Right renal pelvis (tissue), 4 donors: ENCODE measurements at regions not wholly inside any gene's neighbourhood (a gene's known extent, or its start where the extent isn't known, plus 50 kb on each side); places are given as distances from the start of the nearest gene placed in this dataset.
"Not testable (repeated sequence)": the region's sequence is repeated elsewhere in the genome, so short reads cannot be mapped to it uniquely, and the experiment has no call there.

Experiments used
- DNase-seq, 4 donors: peaks; one replicate each; pipeline ENCODE4 v3.0.0-alpha.2; 2013; ENCODE audit warnings: low read depth in 4 of 4, low spot score in 3 of 4, missing footprints in 1 of 4

DNA sequence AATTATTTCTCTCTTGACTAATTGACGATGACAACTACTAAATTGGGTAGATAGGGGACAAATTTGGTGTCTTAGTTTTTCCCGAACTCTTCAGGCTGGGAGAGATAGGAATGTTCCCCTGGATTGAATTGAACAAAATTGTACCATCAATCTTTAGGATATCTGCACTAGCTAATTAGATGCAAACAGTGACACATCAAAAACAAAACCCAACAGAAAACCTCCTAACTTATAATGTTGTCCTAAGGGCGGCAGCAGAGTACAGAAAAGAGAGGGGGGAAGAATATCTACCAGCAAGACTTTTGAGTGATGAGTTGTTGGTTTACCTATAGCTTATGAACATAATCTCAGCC lies 342.9 kb downstream of the INSIG2 start:
- no peak for DNase-seq

DNA sequence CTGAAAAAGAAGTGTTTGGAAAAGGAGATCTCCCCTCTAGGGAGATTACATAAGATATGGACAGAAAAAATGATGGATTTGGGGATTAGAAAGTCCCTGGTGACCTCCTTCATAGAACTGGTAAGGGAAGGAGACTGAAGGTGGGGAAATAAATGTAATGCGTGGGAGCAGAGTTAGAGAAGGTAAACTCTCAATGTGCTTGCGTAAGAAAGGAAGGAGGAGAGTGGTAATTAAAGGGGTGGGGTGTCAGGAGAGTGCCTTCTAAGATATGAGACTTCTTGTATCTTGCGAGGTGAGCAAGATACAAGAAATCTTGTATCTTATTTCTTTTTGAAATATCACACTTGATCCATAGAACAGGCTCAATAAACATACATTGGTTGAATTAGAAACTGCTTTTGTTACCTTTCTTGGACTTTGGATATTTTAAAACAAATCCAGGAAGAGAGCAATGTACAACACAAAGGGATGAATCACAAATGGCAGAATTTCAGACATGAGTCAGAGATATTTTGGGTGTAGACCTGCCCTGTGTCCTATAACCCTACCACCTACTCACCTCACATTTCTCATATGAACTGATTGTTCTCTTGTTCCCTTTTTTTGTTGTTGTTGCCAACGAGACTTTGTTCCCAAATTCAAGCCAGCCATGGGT lies 342.4 kb downstream of the INSIG2 start:
- DNase-seq: no peak

DNA sequence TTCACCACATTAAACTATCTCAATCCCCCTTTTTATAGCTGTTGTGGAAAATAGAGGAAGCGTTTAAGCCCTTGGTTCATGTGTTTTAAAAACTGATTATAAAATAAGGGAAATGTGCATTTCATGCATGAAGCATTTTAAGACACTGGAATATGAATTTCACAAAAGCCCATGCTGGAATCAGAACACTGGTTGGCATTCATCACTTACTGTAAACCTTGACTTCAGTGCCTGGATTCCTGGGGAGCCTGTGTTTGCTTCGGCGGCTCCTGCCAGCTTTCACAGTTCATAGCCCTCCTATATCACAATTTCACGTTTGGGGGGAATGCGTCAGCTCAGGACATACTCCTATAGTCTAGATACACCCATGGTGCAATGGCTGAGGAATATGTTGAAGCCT lies 336.9 kb downstream of the INSIG2 start:
- DNase-seq: no peak

DNA sequence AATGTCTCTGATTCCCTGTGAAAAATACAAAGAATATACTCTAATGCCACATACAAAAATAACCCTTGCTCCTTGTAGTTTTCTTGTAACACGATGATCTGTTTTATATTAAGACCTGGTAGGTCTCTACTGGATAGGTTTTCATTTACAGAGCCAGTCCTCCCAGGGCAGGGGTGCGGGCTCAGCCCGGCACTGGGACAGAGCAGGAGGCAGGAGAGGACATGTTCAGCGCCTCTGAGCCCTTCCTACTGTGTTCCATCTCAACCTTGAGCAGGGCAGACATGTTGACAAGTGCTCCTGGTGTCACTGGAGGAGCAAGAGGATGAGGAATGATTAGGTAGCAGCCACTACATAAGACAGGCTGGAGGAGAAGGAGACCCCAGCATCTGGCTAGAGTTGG lies 335.5 kb downstream of the INSIG2 start:
- no peak for DNase-seq

DNA sequence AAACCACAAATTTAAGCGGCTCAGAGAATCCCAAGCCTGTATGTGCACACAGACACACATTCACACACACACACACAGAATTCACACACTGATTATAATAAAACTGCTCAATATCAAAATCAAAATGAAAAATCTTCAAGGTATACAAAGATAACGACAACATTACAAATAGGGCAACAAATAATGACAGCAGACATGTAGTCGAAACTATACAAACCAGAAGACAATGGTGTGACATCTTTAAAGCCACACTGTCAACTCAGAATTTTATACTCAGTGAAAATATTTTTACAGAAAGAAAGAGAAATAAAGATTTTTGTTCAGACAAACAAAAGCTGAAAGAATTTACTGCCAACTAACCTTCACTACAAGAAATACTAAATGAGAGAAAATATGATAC lies 333.4 kb downstream of the INSIG2 start:
- no peak for DNase-seq

DNA sequence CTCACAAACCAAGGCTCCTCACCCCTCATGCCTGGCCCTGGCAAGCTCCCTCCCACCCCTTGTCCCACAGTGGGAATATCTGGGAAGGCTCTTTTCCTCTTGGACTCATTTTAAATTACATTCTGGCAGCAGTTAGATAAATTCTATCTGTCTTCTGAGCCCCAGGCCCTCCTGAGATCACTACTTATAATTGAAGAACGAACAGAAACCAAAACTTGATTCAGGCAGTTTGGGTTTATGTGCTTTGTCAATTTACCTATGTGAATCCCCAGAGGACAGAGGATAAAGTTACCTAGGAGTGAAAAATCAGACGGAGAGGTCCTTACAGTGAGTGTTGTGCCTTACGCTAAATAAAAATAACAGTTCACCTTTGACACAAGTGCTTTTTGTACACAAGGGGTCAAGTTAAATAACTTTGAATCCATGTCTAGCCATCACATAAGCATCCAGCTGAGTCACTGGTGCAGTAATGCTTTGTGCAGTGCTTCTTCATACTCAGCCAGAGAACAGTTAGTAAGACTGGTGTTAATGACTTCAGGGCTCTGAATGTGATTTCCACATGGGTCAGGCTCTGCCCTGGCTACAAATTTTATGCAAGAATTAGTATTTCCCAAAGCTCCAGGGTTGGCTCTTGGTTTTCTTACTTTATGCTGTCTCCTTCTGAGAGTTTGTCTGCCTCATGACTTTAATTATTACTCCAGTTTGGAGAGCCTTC lies 329.3 kb downstream of the INSIG2 start:
- no peak for DNase-seq

DNA sequence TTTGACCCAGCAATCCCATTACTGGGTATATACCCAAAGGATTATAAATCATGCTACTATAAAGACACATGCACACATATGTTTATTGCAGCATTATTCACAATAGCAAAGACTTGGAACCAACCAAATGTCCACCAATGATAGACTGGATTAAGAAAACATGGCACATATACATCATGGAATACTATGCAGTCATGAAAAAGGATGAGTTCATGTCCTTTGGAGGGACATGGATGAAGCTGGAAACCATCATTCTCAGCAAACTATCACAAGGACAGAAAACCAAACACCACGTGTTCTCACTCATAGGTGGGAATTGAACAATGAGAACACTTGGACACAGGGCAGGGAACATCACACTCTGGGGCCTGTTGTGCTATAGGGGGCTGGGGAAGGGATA lies 326.9 kb downstream of the INSIG2 start:
- not testable (repeated sequence) for DNase-seq

DNA sequence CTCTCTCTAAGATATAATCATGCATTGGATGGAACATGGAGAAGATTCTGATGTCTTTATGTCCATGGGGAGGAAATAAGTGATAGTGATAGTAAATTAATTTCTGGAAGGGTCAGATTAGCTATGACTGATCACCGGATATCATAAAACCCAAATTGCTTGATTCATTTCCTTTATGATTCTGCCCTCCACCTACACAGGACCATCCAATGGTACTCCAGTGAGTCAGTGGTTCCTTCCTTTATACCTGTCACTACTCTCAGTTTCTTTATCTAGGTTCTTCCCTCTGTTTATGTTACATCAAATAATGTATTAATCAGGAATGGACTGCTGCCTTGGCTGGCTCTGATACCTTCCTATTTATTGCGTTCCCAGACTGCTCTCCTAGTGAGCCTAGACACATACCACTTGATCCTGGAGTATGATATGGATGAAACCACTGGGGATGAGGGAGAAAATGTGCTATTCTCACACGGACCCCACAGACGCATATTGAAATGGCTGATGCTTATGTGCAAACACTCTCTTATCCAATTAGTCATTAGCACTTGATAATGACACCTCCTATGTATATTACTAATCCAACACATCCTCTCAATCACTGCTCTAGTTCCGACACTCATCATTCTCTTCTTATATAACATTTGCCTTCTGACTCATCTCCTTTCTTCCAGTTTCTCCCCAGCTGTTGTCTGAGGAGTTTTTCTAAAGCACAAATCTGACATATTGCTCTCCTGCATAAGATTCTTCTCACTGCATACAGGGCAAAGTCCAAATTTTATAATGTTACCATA lies 315.6 kb downstream of the INSIG2 start:
- DNase-seq: no peak

DNA sequence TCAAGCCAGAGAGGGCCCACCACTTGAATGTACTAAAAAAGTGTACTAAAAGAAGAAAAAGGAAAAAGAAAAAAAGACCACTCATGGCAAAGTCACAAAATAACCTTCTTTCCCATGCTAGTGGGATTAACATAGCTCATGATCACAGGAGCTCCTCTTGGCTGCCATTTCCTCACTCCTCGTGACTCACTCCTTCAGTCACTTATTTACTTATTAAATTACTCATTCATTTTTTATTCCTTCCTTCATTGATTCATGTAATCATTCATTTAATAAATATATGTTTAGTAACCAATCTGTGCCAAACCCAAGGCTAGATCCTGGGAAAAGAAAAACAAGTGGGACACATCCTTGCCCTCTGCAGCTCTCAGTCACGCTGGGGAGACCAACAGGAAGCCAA lies 300.5 kb downstream of the INSIG2 start:
- DNase-seq: no peak

DNA sequence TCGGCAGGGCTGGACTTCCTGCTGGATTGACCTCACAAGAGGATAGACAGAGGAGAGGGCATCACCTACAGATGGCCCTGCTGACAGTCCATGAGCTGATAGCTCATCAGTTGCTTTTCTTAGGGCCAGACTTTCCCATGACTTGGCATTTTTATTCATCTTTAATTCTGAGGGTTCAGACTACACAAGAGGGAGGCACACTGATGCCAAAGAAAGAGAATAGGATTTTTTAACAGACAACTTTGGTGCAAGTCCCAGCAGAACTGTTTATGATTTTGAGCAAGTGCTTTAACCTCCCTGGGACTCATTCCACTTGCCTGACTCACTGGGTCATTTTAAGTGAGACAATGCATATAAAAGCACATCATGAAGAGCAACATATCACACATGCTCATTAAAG lies 299.2 kb downstream of the INSIG2 start:
- DNase-seq: no peak

DNA sequence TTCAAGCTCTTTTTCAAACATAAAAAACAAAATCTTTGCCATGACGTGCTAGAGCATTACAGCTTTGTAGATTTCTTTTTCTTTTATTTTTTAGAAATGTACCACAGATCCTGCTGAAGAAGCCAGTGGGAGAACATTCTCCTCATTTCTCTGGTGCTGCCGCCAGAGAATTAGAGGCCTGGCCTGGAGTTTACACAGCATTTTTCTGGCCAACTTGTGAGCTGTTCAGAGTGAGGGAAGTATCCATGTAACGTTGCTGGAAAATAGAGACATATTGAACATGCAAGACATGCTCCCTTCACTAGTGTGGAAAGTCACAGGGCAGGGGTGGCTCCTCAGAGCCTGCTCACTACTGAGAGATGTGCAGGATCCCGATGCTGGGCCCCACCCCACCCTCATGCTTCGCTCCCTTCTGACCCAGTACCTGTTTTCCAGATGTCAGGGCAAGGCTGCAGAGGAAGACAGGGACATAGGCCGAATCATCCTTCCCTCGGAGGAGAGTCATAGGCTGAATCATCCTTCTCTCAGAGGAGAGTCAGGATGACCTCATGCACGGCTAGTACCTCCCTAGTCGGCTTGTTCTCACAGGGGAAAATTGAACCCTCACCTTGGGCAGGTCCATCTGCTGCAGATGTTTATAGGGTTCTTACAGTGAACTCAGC lies 298.5 kb downstream of the INSIG2 start:
- DNase-seq: no peak

DNA sequence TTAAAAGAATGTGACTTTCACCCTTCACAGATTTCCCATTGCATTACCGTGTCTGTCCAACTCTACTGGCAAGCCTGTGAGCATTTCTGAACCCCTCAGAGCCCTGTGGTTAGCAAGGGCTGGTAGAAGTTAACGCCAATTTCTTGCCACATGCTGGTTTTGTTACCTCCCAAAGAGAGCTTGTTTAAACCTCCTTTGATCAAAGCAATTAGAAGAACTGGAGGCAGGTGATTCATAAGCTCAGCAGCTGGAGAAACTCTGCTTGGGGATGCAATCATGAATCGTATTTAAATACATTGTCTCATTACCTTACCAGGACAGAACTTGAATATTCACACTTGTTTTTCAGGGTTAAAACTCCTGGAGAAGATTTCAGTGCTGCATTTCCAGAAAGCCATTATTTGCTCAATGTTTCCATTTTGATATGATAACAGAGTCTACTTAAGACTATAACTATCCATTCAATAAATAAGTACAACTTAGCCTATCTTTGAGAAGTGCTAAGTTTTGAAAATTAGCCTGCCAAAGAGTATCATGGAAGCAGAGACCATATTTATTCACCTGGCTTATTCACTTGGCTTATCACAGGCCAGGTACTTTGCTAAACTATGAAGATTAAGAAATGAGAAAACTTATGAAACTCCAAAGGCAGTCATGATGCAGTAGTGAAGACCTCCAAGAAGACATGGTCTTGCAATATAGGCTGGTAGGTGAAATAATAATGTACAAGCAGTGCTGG lies 292.8 kb downstream of the INSIG2 start:
- DNase-seq: no peak

DNA sequence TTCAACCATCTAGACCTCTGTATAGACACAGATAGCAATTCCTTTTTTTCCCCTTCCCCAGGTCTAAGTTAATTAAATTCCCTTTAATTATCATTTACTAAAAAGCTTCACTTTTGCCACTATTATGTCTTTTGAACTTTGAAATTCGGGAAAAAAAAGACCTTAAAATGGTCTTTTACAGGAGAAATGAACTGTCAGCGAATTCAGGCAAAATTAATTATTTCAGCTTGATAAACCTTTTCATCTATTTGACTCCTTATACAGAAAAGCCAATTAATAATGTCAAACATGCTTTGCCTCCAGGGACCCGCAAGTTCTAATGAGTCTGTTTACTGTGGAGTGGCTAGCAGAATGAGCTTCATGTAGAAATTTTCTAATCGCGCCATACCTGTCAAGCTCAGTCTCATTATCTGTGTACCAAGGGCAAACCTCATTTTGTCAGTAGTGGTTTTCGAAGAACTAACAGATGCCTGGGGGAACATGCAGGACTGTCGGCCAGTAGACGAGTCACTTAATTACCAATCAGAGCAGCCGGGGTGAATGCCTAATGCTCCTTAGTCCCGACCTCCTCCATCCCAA lies 287.7 kb downstream of the INSIG2 start:
- no peak for DNase-seq

DNA sequence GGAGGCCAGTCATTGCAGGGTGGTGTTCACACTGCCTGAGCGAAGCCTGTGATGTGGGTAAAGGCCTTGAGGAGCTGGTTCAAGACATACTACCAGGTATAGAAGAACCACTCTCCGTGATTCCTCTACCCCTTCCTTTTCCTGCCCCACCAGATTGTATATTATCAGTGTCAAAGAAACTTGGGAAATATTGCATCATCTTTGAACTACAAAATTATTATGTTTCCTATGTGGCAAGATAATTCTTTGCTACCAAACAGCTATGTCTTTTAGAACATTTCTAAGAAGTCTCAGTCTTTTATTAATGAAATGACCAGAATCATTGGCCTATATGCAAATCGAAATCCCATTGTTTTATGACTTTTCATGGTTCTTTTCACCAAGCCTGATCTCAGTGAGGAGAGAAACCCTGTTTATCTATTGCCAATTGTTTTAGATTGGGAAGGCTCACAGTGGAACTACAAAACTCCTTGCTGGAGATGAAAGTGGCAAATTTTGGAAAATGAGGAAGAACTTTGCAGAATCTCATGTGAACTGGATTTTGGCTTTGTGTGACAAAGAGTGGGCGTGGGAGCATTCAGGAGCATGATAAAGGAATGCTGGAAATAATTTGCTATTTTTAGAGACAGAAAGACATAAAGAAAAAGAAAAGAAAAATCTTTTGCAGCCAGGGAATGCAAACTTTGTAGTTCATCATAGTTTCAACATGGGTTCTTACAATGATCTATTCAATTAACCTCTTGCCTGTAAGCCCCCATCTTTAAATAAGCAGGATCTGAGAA lies 286.9 kb downstream of the INSIG2 start:
- no peak for DNase-seq

DNA sequence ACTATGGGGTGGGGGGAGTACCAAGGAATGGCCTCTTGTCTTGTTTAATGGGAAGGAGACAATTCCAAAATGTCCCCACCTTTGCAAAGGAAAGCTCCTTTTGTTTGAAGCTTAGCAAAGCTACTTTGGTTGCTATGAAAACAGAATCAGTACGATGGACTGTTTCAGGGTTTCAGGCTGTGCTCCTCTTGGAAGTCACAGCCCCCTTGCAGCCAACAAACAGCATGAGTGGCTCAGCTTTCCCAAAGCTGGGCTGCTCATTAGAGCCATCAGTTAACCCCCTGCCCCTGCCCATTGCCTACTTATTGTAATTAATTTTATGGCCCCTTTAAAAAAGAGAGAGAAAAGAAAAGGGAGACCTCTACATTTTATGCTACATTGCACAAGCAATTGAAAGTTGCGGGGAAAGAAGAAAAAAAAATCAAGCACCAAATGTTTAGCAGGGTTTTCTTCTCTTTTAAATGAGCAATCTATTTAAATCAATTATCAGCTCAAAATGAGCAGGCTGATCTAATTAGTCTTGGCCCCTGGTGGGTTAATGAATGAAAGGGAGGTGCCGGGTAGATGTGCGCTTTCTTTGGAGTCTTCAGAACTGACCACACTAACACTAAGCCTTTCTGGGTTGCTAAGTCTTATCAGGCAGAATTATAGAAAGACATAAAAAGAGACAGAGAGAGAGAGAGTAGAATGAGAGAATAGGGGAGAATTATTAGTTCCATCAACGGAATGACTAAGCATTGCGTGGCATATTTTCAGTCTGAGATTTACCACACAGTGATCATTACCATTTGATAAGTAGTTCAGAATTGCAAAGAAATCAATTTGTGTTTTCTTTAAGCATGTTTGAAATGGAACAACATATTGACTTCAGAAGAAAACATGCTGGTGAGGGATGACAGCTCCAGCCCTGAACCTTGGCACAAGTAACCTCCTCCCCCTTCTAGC lies 284.9 kb downstream of the INSIG2 start:
- DNase-seq: no peak

DNA sequence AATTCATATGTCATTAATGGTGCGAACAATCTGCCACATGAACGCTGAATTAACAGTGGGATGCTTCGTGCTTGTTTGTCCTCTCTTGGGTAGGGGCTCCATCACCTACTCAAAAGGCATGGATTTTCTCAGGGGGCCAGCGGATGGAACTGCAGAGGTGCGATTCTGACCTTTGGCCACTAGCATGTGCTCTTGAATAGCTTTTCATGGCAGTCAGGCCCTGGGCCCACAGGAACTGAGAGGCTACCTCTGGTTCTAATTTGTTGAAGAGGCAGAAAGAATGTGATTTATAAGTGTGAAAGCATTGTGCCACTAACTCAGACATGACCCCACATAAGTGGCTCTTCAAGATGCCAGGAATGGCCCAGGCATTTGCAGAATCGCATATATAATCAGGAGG lies 283.2 kb downstream of the INSIG2 start:
- DNase-seq: peak in 3 of 4 donors; percentile 2 to 3 (median 3)

DNA sequence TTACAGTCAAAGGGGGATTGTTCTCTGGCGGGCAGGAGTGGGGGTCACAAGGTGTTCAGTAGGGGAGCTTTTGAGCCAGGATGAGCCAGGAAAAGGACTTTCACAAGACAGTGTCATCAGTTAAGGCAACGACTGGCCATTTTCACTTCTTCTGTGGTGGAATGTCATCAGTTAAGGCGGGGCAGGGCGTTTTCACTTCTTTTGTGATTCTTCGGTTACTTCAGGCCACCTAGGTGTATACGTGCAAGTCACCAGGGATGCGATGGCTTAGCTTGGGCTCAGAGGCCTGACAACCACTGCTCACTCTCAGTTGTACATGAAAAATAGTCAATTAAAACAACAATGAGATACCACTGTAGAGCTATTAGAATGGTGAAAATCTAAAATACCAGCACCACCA lies 281.2 kb downstream of the INSIG2 start:
- DNase-seq: not testable (repeated sequence)

DNA sequence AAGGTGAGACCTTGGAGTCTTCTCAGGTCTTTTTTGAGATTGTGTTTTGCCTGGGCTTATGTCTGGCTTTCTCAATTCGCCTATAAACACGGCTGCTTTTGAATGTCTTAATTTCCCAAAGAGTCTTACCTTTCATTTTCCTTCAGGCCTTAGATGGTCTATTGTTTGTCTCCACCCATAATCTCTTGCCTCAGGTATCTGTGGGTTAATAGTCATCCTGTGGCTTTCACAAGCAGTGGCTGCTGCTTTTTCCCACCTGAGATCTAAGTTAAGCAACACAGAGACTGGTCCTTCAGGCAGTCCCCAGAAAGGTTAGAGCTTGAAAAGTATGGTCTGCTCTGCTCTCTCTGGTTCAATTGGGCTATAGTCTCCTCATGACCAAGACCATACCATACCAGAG lies 275.3 kb downstream of the INSIG2 start:
- DNase-seq: no peak
